ENCODE measurements at regions not wholly inside any gene's neighbourhood (a gene's known extent, or its start where the extent isn't known, plus 50 kb on each side); places are given as distances from the start of the nearest gene placed in this dataset.

DNA sequence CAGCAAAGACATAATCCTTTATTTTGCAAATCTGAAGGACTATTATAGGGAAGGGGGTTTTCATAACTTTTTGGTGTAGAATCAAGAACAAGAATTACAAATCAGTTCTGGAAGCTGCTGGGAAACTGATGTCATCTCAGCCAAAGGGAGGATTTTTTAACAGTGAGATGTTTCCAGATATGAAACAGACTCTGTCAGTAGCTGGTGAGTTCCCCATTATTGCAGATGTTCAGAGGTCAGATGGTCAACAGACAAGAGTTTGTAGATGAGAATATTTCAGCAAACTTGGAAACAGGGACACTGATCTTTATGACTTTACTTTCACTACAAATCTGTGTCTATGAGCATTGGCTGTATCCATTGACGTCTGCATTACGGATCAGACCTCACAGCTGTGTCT, 71.9 kb upstream of the LPP start:
- TF ChIP-seq, protein P1, sequence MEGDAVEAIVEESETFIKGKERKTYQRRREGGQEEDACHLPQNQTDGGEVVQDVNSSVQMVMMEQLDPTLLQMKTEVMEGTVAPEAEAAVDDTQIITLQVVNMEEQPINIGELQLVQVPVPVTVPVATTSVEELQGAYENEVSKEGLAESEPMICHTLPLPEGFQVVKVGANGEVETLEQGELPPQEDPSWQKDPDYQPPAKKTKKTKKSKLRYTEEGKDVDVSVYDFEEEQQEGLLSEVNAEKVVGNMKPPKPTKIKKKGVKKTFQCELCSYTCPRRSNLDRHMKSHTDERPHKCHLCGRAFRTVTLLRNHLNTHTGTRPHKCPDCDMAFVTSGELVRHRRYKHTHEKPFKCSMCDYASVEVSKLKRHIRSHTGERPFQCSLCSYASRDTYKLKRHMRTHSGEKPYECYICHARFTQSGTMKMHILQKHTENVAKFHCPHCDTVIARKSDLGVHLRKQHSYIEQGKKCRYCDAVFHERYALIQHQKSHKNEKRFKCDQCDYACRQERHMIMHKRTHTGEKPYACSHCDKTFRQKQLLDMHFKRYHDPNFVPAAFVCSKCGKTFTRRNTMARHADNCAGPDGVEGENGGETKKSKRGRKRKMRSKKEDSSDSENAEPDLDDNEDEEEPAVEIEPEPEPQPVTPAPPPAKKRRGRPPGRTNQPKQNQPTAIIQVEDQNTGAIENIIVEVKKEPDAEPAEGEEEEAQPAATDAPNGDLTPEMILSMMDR (IDR thresholded peaks at IDR 0.05; ENCODE audit: low read depth, low read length, poor library complexity, severe bottlenecking), result no peak
- TF ChIP-seq EZH2phosphoT487 (IDR thresholded peaks at IDR 0.05; ENCODE audit: borderline replicate concordance, low read length), result no peak
